HG03039 (cell line): ENCODE measurements at regions not wholly inside any gene's neighbourhood (a gene's known extent, or its start where the extent isn't known, plus 50 kb on each side); places are given as distances from the start of the nearest gene placed in this dataset.

Experiments used
- ATAC-seq: cut with Tn5 transposase; IDR thresholded peaks from one replicate; pipeline ENCODE4 v1.9.1; 2021; ENCODE audit warnings: mild to moderate bottlenecking, moderate library complexity; ENCODE audit not compliant: unreplicated experiment

GRCh38 chr13:72536714-72537394 lies 190.6 kb downstream of the MZT1 start:
- no peak for ATAC-seq

- ATAC-seq: no peak
Measured at GRCh38 chr13:72534951-72535640, 192.3 kb downstream of the MZT1 start.

DNA sequence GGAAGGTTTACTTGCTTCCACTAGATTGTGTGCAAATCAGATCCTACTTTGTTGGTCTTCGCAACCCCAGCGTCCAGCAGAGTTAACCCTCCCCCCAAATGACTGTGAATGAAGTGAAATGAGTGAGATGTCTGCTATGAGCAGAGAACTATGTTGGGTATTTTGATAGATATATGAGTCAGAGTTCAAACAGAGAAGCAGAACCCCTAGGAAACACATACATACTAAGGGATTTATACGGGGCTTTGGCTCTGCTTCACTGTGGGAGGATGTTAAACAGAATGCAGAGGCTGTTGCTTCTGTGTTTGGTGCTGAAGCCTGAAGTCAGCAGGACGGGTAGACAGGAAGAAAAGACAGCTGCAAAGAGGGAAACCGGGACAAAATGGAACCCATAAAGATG lies 197.0 kb downstream of the MZT1 start:
- ATAC-seq: no peak

DNA sequence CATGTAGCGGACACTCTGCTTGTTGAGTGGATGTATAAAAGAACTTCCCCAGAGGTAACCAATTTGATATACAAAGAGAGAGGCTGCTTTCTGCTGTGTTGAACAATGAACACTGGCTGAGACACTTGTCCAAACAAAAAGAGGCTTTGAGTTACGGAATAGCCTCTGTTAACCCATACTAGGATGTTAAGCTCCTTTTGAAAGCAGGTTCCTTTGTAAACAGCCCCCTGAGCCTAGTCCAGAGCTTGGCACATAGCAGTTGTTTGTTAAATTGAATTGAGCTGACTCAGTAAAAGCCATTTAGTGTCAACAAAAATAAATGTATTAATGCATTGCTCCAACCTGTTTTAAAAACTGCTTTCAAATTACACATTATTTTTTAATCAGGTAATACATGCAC lies 200.1 kb downstream of the MZT1 start:
- no peak for ATAC-seq

DNA sequence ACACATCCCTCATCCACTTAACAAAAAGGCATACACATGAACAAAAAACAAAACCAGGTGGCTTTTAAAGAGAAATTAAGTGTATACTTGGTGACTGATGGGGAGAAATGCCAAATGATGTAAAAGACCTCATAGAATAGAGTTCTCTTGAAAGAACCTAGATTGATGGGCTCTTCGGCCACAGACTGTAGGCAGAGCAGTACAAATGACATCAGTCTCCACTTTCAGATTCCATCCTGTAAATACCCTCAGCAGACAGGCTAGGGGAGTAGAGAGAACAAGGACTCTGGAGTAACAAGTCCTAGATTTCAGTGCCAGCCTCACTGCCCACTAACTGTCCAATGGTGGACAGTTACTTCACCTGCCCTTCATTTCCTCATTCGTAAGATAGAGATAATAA lies 203.8 kb downstream of the MZT1 start:
- ATAC-seq: no peak

DNA sequence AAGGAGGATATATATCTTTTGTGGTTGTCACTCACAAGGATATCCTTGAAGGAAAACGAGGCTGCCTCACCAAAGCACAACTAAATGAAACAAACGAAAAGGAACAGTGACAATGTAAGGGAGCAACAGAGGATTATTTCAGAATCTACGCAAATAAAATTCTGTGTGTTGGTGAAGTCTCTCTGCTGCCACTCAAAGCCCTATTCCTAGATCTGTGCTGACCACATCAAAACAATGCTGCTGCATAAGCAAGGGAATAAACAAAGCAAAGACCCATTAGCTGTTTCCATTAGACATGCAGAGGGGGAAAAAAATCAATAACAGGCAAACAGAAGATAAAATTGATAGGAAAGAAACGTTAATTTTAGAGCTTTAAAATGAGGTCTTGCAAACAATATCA lies 204.4 kb downstream of the MZT1 start:
- no peak for ATAC-seq

DNA sequence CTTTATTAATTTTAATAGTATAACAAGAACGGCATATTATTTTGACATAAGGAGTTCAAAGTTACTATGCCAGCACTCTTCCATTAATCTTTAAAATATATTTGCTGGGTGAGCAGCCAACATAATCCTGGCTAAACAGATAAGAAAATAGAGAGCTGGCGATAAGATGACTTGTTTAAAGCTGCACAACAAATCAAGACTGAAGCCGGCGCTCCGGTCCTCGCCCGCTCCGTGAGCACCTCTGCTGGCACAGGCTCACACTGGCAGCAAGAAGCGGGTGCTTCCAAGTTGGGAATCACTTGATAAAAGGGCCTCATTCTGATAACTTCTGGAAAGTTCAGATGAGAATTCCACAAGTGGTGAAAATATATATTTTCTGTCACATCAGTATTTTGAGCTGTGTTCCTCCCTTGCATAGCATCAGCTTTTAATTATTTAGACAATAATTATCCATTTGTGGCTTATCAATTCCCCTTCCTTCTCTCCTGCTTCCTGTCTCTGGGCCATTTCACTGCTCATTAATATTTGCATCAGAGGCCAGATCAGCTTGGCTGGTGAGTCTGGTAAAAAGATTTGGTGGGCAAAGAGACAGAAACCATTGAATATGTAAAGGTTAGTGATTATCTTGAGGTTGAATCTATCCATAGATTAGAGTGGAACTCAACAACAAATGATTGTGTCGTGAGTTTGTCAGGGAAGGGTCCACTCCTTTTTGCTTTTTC lies 205.3 kb downstream of the MZT1 start:
- no peak for ATAC-seq

DNA sequence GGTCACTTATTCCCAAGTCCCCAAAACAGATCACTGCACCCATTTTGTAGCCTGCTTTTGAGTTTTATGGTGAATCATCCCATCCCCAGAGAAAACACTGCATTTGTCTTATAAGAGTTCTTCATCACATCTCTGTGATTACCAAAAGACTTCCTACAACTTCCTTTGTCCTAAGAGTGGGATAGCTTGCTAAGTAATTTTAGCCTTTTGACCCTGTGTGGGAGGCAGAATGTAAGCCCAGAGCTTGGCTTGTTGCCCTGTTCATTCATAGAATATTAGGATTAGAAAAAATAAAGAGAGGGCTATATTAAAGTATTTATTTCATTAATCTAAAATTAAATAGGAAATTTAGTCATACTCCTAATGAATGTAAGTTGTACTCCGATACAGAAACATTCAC lies 213.3 kb downstream of the MZT1 start:
- ATAC-seq: no peak

DNA sequence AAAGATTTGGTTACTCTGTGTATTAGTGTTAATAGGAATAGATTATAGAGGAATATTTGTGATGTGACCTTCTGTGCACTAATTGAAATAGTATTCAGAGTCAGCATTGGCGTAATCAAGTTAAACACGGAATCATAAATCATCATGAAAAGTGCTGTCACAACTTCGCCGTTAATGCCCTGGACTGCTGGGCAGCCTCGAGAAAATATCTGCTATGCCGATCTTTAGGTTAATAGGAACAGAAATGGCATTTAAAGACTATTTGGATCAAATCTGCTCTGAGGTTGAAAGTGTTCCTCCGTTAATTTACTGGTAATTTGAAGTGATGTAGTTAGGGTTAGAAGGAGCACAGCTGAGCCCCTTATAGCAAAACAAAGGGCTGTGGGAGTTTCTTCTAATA lies 219.0 kb downstream of the MZT1 start:
- no peak for ATAC-seq

DNA sequence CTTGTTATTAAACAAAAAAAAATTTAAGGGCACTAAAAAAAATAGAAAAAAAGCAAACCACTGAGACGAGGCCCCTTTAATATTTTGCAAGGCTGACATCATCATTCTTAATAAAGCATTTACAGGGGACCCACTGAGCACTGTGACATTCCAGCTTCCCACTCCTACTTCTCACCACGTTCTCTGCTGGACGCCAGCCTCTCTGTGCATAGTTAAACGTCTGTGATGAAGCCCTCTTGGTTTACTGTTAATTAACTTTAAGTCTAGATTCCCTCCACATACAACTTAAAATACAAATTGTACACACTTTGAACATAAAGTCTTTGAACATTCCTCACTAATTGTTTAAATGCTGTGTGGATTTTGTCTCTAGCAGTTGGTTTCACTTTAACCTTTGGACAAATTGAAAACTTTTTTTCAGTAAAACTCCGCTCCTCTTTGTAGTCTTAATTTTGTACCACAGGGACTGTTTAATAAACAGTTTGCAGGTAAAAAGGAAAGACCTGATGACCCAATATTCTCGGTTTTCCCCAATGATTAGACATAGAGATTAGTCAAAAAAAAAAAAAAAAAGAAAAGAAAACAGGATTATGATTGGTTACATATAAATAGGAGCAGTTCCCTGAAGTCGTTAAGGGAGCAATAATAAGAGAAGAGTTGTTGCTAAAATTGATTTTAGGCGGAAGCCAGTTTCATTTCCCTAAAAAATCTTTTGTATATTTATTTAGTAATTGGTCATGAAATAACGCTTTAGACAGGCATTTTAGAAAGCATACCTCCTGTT lies 219.8 kb downstream of the MZT1 start:
- no peak for ATAC-seq

DNA sequence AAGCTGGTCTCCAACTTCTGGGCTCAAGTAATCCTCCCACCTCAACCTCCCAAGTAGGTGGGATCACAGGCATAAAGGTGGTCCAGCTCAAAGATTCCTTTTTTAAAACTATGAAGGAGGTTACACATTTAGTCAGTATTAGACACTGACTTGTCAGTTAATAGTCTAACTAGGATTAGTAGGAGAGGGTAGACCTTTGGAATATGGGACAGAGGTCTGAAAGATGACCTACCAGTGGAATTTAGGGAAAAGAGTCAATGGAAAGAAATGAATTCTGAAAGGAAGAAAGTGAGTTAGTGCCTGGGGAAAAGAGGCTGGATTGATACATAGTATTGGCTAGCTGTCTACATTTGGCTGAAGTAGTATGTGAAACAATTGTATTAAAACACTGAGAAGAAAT lies 220.7 kb downstream of the MZT1 start:
- ATAC-seq: no peak

DNA sequence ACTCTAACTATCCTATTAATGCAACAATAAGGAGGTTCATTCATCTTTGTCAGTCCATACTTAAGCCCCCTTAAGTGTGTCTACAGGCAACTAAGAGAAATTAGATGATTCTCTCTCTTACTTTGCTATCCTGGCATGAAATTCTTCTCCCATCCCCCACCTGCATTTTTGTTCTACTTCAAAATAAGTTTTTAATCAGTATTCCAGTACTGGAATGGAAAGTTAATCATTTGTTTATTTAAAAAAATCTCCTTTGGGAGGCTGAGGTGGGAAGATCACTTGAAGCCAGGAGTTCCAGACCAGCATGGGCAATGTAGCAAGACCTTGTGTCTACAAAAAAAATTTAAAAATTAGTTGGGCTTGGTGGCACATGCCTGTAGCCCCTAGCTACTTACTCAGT lies 222.1 kb downstream of the MZT1 start:
- ATAC-seq: no peak

DNA sequence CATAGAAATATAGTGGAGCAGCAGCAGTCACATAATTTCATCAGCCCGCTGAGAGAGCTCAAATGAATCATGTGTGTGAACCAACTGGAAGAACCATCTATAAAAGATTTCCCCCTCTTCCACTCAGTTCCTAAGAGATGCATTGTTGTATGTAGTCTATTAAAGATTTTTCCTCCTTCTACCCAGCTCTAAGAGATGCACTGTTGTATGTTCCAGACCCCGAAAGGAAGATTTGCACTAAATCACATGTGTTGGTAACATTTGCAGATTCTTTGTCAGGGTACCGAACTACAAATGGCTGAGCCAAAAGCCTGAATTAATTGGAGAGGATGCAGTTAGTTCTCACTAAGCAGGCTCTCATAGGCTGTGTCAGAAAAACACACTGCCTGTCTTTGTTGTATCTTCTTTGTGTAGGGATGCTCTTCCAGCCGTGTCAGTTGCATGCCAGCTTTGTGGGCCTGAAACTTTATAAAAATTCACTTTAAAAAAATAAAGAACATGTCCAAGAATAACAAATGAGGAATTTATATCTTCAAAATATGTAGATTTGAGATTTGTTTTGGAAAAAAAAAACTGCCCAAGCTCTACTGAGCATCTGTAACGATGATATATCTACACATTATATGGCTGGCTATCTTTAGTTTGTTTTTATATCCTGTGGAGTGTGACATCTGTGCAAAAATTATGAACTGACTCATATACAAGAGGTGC lies 223.1 kb downstream of the MZT1 start:
- no peak for ATAC-seq

DNA sequence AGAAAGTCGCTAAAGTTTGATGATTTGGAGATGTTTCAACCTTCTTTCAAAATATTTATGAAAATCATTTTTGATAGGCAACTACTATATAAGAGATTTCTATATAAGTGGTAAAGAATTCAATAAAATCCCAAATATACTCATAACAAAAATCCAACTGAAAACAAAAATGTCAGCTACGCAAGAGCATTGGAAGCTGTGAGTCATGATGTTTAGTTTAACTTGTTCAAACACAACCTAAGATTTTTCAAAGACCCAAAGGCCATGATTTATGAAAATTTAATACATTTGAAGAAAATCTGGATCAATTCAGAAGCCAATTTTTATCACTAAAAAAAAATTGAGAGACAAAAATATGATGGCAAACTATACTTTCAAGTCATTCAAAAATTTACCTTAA lies 226.6 kb downstream of the MZT1 start:
- no peak for ATAC-seq

- no peak for ATAC-seq
Measured at GRCh38 chr13:72495681-72496080, 231.7 kb downstream of the MZT1 start.

- no peak for ATAC-seq
Measured at GRCh38 chr13:72489751-72490150, 237.7 kb downstream of the MZT1 start.

DNA sequence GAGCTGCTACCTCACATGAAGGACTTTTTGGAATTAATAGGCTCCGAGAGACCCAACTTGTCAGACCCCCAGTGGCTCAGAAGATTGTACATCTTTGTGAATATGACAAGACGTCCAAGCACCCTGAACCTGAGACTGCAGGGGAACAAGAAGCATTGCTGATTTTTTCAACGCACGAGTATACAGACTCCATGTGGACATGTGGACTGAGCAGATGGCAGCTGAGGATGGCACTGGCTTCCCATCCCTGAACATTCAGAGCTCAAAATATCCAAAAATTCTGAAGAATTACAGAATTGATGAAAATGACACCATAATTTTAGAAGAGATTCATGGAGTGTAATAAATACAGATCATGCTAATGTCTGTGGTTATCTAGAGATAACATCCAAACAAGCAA lies 254.1 kb downstream of the MZT1 start:
- ATAC-seq: no peak

DNA sequence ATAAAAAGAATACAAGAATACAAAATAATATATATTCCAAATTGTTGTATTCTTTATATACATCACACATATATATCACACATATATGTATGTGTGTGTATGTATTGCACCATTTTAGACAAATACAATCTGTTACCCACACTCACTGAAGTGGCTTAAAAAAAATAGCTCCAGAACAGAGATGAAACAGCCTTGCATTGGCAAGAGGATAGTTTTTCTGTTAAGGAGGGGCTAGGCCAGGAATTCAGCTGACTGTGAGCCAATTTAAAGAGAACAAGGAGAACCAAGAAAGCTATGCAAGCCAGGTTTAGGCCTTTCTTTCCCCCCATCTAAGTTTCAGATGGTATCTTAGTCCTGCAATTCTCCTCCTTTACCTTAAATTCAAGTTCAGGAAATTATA lies 257.5 kb downstream of the MZT1 start:
- no peak for ATAC-seq

DNA sequence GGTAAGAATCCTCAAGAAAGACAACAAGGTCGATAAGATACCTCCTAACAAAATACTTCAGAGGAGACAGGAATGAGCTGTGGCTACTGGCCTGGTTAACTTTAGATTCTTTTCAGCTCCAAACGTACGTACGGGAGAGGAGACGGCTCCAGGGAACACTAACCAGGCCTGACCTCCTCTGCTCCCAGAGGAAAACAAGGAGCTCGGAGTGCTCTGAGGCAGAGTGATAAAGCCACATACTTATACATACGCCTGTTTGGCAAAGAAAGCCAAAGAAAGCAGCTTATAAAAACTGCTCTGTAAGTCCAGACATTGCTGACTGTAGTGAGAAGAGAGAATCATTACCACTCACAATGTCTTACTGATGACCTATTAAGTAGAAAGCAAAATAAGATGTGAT lies 263.9 kb downstream of the MZT1 start:
- no peak for ATAC-seq

GRCh38 chr13:72462726-72463125 lies 264.7 kb downstream of the MZT1 start:
- no peak for ATAC-seq

DNA sequence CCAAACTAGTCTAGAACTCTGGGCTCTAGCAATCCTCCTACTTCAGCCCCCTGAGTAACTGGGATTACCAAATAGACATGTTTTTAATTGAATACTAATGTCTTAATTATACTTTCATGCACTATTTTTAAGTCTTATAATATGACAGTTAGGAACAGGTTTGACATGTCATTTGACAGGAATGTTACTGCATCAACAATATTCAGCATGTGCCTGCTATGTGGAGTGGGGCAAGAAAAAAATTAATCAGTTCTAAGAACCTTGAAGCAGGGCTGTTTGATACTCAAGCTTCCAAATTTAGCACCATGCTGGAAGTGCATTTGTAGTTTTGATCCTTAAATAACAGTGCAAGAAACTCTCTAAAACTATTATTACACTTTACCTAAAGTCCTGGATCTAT lies 265.3 kb downstream of the MZT1 start:
- ATAC-seq: no peak
